ENCODE measurements at regions not wholly inside any gene's neighbourhood (a gene's known extent, or its start where the extent isn't known, plus 50 kb on each side); places are given as distances from the start of the nearest gene placed in this dataset.

GRCh38 chr12:102535306-102535705, 54.9 kb upstream of the IGF1 start:
- DNase-seq (ENCODE audit: low read depth in 2 of 2), result no peak

GRCh38 chr12:102534899-102535298, 54.5 kb upstream of the IGF1 start:
- no peak for DNase-seq (ENCODE audit: low read depth in 2 of 2)

- DNase-seq (ENCODE audit: low read depth in 2 of 2), result no peak
These were observed 53.3 kb upstream of the IGF1 start for GRCh38 chr12:102533483-102534215.

Measured in activated CD4-positive, alpha-beta T cell treated with anti-CD3 and anti-CD28 coated beads for 24 hours (primary cell).